HG03175 (cell line): ENCODE measurements at regions not wholly inside any gene's neighbourhood (a gene's known extent, or its start where the extent isn't known, plus 50 kb on each side); places are given as distances from the start of the nearest gene placed in this dataset.
A peak's percentile ranks its signal among the peaks of the same experiment; 100 is the strongest.
"Not testable (repeated sequence)": the region's sequence is repeated elsewhere in the genome, so short reads cannot be mapped to it uniquely, and the experiment has no call there.

Source experiments
- ATAC-seq: cut with Tn5 transposase; IDR thresholded peaks from one replicate; pipeline ENCODE4 v1.9.1; 2021; ENCODE audit warnings: mild to moderate bottlenecking, moderate library complexity; ENCODE audit not compliant: unreplicated experiment

- no peak for ATAC-seq
These were observed 319.1 kb downstream of the OXSM start for GRCh38 chr3:26108846-26109489.

GRCh38 chr3:26114851-26115250 is 325.0 kb downstream of the OXSM start:
- ATAC-seq: no peak

- peak; percentile 75 for ATAC-seq
These were observed 328.3 kb downstream of the OXSM start for GRCh38 chr3:26118165-26118564.

GRCh38 chr3:26132942-26133341 is 343.1 kb downstream of the OXSM start:
- no peak for ATAC-seq

GRCh38 chr3:26141296-26141695 is 351.4 kb downstream of the OXSM start:
- no peak for ATAC-seq

GRCh38 chr3:26145769-26146168 is 355.9 kb downstream of the OXSM start:
- ATAC-seq: no peak

- ATAC-seq: not testable (repeated sequence)
These were observed 367.5 kb downstream of the OXSM start for GRCh38 chr3:26157428-26157827.

- no peak for ATAC-seq
These were observed 381.1 kb downstream of the OXSM start for GRCh38 chr3:26171006-26171405.

GRCh38 chr3:26191556-26191955 is 401.7 kb downstream of the OXSM start:
- no peak for ATAC-seq

GRCh38 chr3:26193558-26193957 is 403.7 kb downstream of the OXSM start:
- no peak for ATAC-seq

GRCh38 chr3:26196781-26197180 is 406.9 kb downstream of the OXSM start:
- ATAC-seq: no peak

GRCh38 chr3:26198609-26199008 is 408.7 kb downstream of the OXSM start:
- no peak for ATAC-seq

- no peak for ATAC-seq
These were observed 412.3 kb downstream of the OXSM start for GRCh38 chr3:26202169-26202568.

- no peak for ATAC-seq
These were observed 415.6 kb downstream of the OXSM start for GRCh38 chr3:26205475-26205874.

- no peak for ATAC-seq
These were observed 414.4 kb upstream of the LRRC3B start for GRCh38 chr3:26208201-26208600.

- ATAC-seq: no peak
These were observed 392.8 kb upstream of the LRRC3B start for GRCh38 chr3:26229801-26230200.

GRCh38 chr3:26233374-26233773 is 389.2 kb upstream of the LRRC3B start:
- no peak for ATAC-seq

- ATAC-seq: no peak
These were observed 386.0 kb upstream of the LRRC3B start for GRCh38 chr3:26236531-26236930.

- ATAC-seq: no peak
These were observed 385.4 kb upstream of the LRRC3B start for GRCh38 chr3:26237036-26237682.

GRCh38 chr3:26244586-26244985 is 378.0 kb upstream of the LRRC3B start:
- ATAC-seq: not testable (repeated sequence)

- no peak for ATAC-seq
These were observed 377.3 kb upstream of the LRRC3B start for GRCh38 chr3:26245236-26245635.

GRCh38 chr3:26246901-26247300 is 375.7 kb upstream of the LRRC3B start:
- no peak for ATAC-seq

GRCh38 chr3:26247712-26248111 is 374.9 kb upstream of the LRRC3B start:
- ATAC-seq: no peak
